K562 (cell line): ENCODE measurements at regions not wholly inside any gene's neighbourhood (a gene's known extent, or its start where the extent isn't known, plus 50 kb on each side); places are given as distances from the start of the nearest gene placed in this dataset.

Experiments used
- BMI1 ChIP-seq: fragments of 150-350 bp; IDR thresholded peaks from 2 replicates; pipeline ENCODE4 v1.6.1; 2014; ENCODE audit warnings: low read length
- HDAC6 ChIP-seq: IDR thresholded peaks from 2 replicates; pipeline ENCODE4 v1.6.1; 2012; ENCODE audit warnings: low read depth, mild to moderate bottlenecking, control low read depth, inconsistent platforms, low read length, moderate library complexity
- NKRF ChIP-seq: fragments of 450-650 bp; IDR thresholded peaks from 2 replicates; pipeline ENCODE4 v1.6.1; 2016; ENCODE audit warnings: borderline replicate concordance
- NR2C2 ChIP-seq, 2 experiments: fragments of 200-800 bp in 1 of 2; sonication (Bioruptor generic) in 1 of 2; sonication (generic) in 1 of 2; formaldehyde crosslinking in 1 of 2; IDR thresholded peaks; 2 replicates each; pipeline versions ENCODE4 v1.6.1 to v1.8.0; 2016 to 2022; ENCODE audit warnings: mild to moderate bottlenecking in 1 of 2, missing compliant biosample characterization in 1 of 2, missing genetic modification characterization in 1 of 2, missing genetic modification reagents in 1 of 2
- POLR2AphosphoS2 ChIP-seq: IDR thresholded peaks from 2 replicates; pipeline ENCODE4 v1.6.1; 2012; ENCODE audit warnings: low read length, improper control_type of control experiment
- PRPF4 ChIP-seq: fragments of 200-400 bp; formaldehyde crosslinking; IDR thresholded peaks from one replicate; pipeline ENCODE4 v1.6.1; 2017; ENCODE audit warnings: low read length, low read depth, mild to moderate bottlenecking; ENCODE audit not compliant: insufficient read depth, poor library complexity, severe bottlenecking
- USF2 ChIP-seq: sonication (generic); formaldehyde crosslinking; IDR thresholded peaks from 2 replicates; pipeline ENCODE4 v1.5.0; 2020; ENCODE audit warnings: missing genetic modification reagents
- ZNF707 ChIP-seq: fragments of 250-450 bp; sonication (Bioruptor Pico); conservative IDR thresholded peaks from 2 replicates; pipeline ENCODE4 v1.8.0; 2022; ENCODE audit warnings: inconsistent platforms, mild to moderate bottlenecking, moderate library complexity
- TF ChIP-seq, protein P1 (sequence below), 3 experiments: IDR thresholded peaks in 2 of 3; conservative IDR thresholded peaks in 1 of 3; 2 replicates each; pipeline ENCODE4 v1.5.1; 2011 to 2012; ENCODE audit warnings: low read length in 3 of 3, mild to moderate bottlenecking in 3 of 3, control low read depth in 2 of 3, improper control_type of control experiment in 1 of 3, inconsistent platforms in 1 of 3, low read depth in 1 of 3, mixed read lengths in 1 of 3, moderate library complexity in 1 of 3; ENCODE audit not compliant: insufficient read depth in 2 of 3
- TF ChIP-seq, protein P2 (sequence below): sonication (generic); formaldehyde crosslinking; IDR thresholded peaks from 2 replicates; pipeline ENCODE4 v1.8.1; 2023; ENCODE audit warnings: mild to moderate bottlenecking, missing genetic modification reagents
- TF ChIP-seq, protein P3 (sequence below): fragments of 250-450 bp; sonication (Bioruptor Pico); IDR thresholded peaks from 2 replicates; pipeline ENCODE4 v1.4.0; 2020; ENCODE audit warnings: mild to moderate bottlenecking, moderate library complexity

GRCh38 chr5:29412979-29413378 is 1780.5 kb upstream of the CDH6 start:
- TF ChIP-seq, protein P1, sequence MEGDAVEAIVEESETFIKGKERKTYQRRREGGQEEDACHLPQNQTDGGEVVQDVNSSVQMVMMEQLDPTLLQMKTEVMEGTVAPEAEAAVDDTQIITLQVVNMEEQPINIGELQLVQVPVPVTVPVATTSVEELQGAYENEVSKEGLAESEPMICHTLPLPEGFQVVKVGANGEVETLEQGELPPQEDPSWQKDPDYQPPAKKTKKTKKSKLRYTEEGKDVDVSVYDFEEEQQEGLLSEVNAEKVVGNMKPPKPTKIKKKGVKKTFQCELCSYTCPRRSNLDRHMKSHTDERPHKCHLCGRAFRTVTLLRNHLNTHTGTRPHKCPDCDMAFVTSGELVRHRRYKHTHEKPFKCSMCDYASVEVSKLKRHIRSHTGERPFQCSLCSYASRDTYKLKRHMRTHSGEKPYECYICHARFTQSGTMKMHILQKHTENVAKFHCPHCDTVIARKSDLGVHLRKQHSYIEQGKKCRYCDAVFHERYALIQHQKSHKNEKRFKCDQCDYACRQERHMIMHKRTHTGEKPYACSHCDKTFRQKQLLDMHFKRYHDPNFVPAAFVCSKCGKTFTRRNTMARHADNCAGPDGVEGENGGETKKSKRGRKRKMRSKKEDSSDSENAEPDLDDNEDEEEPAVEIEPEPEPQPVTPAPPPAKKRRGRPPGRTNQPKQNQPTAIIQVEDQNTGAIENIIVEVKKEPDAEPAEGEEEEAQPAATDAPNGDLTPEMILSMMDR (IDR thresholded peaks at IDR 0.05 in 2 of 3, conservative IDR thresholded peaks at IDR 0.05 in 1 of 3; ENCODE audit: insufficient read depth in 2 of 3, low read depth in 1 of 3, low read length in 3 of 3) = no peak
- TF ChIP-seq ZNF707 = no peak
- no peak for TF ChIP-seq POLR2AphosphoS2
- no peak for TF ChIP-seq PRPF4
- TF ChIP-seq, protein P2, sequence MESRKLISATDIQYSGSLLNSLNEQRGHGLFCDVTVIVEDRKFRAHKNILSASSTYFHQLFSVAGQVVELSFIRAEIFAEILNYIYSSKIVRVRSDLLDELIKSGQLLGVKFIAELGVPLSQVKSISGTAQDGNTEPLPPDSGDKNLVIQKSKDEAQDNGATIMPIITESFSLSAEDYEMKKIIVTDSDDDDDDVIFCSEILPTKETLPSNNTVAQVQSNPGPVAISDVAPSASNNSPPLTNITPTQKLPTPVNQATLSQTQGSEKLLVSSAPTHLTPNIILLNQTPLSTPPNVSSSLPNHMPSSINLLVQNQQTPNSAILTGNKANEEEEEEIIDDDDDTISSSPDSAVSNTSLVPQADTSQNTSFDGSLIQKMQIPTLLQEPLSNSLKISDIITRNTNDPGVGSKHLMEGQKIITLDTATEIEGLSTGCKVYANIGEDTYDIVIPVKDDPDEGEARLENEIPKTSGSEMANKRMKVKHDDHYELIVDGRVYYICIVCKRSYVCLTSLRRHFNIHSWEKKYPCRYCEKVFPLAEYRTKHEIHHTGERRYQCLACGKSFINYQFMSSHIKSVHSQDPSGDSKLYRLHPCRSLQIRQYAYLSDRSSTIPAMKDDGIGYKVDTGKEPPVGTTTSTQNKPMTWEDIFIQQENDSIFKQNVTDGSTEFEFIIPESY (CRISPR knock-in tag) = no peak
- no peak for TF ChIP-seq NR2C2 (CRISPR knock-in tag; IDR thresholded peaks at IDR 0.05)
- TF ChIP-seq NR2C2 (tag; IDR thresholded peaks at IDR 0.05) = no peak
- TF ChIP-seq NKRF = no peak
- TF ChIP-seq, protein P3, sequence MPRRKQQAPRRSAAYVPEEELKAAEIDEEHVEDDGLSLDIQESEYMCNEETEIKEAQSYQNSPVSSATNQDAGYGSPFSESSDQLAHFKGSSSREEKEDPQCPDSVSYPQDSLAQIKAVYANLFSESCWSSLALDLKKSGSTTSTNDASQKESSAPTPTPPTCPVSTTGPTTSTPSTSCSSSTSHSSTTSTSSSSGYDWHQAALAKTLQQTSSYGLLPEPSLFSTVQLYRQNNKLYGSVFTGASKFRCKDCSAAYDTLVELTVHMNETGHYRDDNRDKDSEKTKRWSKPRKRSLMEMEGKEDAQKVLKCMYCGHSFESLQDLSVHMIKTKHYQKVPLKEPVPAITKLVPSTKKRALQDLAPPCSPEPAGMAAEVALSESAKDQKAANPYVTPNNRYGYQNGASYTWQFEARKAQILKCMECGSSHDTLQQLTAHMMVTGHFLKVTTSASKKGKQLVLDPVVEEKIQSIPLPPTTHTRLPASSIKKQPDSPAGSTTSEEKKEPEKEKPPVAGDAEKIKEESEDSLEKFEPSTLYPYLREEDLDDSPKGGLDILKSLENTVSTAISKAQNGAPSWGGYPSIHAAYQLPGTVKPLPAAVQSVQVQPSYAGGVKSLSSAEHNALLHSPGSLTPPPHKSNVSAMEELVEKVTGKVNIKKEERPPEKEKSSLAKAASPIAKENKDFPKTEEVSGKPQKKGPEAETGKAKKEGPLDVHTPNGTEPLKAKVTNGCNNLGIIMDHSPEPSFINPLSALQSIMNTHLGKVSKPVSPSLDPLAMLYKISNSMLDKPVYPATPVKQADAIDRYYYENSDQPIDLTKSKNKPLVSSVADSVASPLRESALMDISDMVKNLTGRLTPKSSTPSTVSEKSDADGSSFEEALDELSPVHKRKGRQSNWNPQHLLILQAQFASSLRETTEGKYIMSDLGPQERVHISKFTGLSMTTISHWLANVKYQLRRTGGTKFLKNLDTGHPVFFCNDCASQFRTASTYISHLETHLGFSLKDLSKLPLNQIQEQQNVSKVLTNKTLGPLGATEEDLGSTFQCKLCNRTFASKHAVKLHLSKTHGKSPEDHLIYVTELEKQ = no peak
- no peak for TF ChIP-seq BMI1
- no peak for TF ChIP-seq USF2 (CRISPR knock-in tag)
- TF ChIP-seq HDAC6 = no peak
